Thoracic aorta (tissue), 2 donors: ENCODE measurements at regions not wholly inside any gene's neighbourhood (a gene's known extent, or its start where the extent isn't known, plus 50 kb on each side); places are given as distances from the start of the nearest gene placed in this dataset.

Source experiments
- ATAC-seq: fragments of 150-250 bp; one replicate; pipeline ENCODE4 v1.8.0; 2017; ENCODE audit warnings: low read depth; ENCODE audit not compliant: insufficient number of reproducible peaks, low FRiP score
- DNase-seq: peaks from one replicate; pipeline ENCODE4 v3.0.0-alpha.2; 2020; ENCODE audit warnings: low spot score
- H3K27ac ChIP-seq, 2 donors: fragments of 200-600 bp; sonication (generic); 1 replicate in 1 of 2; 2 replicates in 1 of 2; pipeline ENCODE4 v1.5.1; 2016; ENCODE audit warnings: mild to moderate bottlenecking in 2 of 2, moderate library complexity in 2 of 2
- H3K27me3 ChIP-seq: fragments of 200-600 bp; sonication (generic); replicated peaks from 2 replicates; pipeline ENCODE4 v1.6.0; 2016; ENCODE audit warnings: mild to moderate bottlenecking; ENCODE audit not compliant: insufficient read depth
- H3K36me3 ChIP-seq: fragments of 200-600 bp; sonication (generic); one replicate; pipeline ENCODE4 v1.5.1; 2016
- H3K4me1 ChIP-seq, 2 donors: fragments of 200-600 bp; sonication (generic); 1 replicate in 1 of 2; 2 replicates in 1 of 2; pipeline versions ENCODE4 v1.5.1 to v1.6.0; 2016; ENCODE audit warnings: low read depth in 2 of 2, mild to moderate bottlenecking in 1 of 2; ENCODE audit not compliant: control insufficient read depth in 1 of 2
- H3K4me3 ChIP-seq: fragments of 200-600 bp; sonication (generic); 2 replicates; pipeline ENCODE4 v1.5.1; 2016; ENCODE audit warnings: mild to moderate bottlenecking
- H3K9me3 ChIP-seq: fragments of 200-600 bp; sonication (generic); 2 replicates; pipeline ENCODE4 v1.5.1; 2016
- CTCF ChIP-seq: fragments of 200-600 bp; sonication (generic); IDR thresholded peaks from one replicate; pipeline ENCODE4 v1.5.1; 2019; ENCODE audit warnings: antibody characterized with exemption

DNA sequence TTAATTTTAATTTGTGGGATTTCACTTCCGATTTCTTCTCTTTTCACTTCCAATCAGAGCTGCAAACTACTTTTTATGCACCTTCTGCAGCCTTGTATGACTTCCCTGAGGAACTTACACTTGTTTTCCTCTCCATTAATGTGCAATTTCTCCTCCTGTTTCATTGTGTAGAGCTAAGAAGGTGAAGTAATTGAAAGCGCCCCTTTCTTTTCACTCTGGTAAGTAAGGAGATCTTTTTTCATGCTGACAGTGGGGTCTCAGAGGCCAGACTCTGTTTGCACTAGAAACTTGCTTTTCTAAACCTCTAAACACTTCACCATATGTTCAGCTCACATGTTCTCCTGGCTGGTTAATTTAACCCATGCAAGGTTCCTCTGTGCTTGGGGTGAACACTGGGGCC lies 117.0 kb downstream of the FANCF start:
- no peak for ATAC-seq

DNA sequence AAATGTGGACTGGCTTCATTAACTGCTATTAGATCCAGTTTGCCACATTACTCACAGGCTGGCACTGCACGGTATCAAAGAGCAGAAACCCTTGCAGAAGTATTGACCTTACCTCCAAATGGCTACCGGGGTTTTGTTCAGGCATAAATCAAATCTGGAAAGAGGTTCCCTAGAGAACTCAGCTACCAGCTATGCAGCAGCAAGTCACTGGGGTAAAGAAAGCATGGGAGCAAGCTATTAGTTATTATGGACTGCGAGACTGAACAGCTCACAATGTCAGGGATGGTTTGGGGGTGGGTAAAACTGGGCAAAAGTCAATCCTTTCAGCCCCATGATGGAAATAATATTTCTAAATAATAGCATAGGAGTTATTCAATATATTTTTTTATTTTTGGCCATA lies 128.1 kb downstream of the FANCF start:
- no peaks in the 10 kb centered on the region for H3K36me3 ChIP-seq
- DNase-seq: no peak
- H3K27me3 ChIP-seq: no peaks in the 10 kb centered on the region
- no peaks in the 10 kb centered on the region for H3K4me1 ChIP-seq
- H3K27ac ChIP-seq: no peak overlapping the region
- no peak for TF ChIP-seq CTCF
- H3K4me3 ChIP-seq: no peak overlapping the region
- no peaks in the 10 kb centered on the region for H3K9me3 ChIP-seq
- no peak for ATAC-seq

More for the DNA sequence above, 117.0 kb downstream of the FANCF start:
- no peak for TF ChIP-seq CTCF
- no peaks in the 10 kb centered on the region for H3K4me1 ChIP-seq
- no peak for DNase-seq
- no peaks in the 10 kb centered on the region for H3K36me3 ChIP-seq
- H3K27me3 ChIP-seq: no peaks in the 10 kb centered on the region
- no peaks in the 10 kb centered on the region for H3K9me3 ChIP-seq
- no peak overlapping the region for H3K4me3 ChIP-seq
- H3K27ac ChIP-seq: no peak overlapping the region

DNA sequence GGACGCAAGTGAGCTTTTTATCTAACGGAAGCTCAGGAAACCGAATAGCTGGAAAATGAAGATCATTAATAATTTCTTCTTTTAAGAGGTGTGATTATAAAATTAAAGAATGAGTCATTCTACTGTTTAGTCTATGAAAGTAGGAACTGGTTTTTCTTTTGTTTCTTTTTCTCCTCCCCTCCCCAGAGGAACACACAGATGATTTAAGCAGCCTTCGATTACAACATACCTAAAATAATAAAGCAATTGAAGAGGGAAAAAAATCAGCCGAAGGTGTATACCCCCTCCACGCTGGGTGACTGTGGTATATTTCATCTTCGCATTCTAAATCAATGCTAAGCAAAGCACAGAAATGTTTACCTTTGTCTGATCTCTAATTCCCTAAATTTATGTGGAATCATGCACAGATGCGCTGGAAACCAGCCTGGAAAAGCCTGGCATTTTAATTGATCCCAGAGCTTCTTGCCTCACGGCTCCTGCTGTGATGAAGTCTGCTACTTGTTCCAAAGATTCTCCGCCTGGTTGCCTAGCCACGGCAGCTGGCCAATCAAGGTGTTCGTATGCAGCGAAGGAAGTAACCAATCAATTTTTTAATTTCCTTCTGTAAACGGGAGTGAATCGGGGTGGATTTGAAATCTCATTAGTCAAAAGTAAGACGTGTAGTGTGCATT lies 133.9 kb downstream of the FANCF start:
- DNase-seq (no peak), ATAC-seq (no peak)
- Histone ChIP-seq H3K4me3 (no peak overlapping the region), H3K27me3 (no peaks in the 10 kb centered on the region), H3K27ac (no peak overlapping the region), H3K36me3 (no peaks in the 10 kb centered on the region), H3K4me1 (no peaks in the 10 kb centered on the region), H3K9me3 (no peaks in the 10 kb centered on the region)
- TF ChIP-seq CTCF: no peak

DNA sequence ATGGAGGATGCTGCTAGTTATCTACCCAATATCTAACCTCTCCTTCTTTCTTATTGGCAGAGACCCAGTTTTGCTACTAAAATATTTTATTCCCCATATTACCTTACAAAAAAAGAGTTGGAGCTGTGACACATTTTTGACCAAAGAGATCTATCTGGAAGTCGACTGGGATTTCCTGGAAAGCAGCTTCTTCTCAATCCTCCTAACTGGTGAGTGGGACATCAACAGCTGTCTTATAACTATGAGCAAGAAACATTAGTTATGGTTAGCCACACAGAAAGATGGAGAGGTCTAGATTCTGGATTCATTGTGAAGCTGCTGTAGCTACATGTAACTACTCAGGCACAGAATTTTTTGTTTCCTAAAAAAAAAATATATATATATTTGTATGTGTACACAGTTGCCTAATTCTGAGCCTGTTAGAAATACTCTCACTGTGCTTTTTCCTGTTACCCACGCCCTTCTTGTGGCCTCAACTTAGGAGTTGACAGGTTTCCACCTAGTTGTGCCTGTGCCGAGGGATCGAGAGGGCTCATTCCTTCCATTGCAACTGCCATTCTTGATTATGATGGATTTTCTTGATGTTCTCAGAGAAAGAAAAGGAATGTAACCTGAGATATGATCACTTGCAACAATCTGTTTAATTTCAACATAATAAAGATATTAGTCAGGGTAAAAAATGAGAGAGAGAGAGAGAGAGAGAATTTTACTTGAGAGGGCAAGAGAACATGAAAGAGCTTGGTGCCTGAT lies 142.0 kb downstream of the SLC17A6 start:
- Histone ChIP-seq H3K4me1 (no peaks in the 10 kb centered on the region), H3K27ac (no peak overlapping the region), H3K36me3 (no peaks in the 10 kb centered on the region), H3K4me3 (no peak overlapping the region), H3K27me3 (no peaks in the 10 kb centered on the region), H3K9me3 (no peaks in the 10 kb centered on the region)
- TF ChIP-seq CTCF: no peak
- DNase-seq (no peak), ATAC-seq (no peak)

- DNase-seq (no peak), ATAC-seq (no peak)
- no peak for TF ChIP-seq CTCF
- no peaks in the 10 kb centered on the region for H3K27me3 ChIP-seq
- H3K27ac ChIP-seq: no peak overlapping the region
- no peaks in the 10 kb centered on the region for H3K9me3 ChIP-seq
- H3K4me1 ChIP-seq: no peaks in the 10 kb centered on the region
- no peak overlapping the region for H3K4me3 ChIP-seq
- no peaks in the 10 kb centered on the region for H3K36me3 ChIP-seq
These were observed 141.0 kb downstream of the SLC17A6 start for GRCh38 chr11:22479208-22479607.
